ENCODE measurements at regions not wholly inside any gene's neighbourhood (a gene's known extent, or its start where the extent isn't known, plus 50 kb on each side); places are given as distances from the start of the nearest gene placed in this dataset.

GRCh38 chr5:107313098-107313497 lies 357.6 kb downstream of the EFNA5 start:
- POLR2A ChIA-PET, result no interaction called here
- 88% methylated on average over 3 of the region's 3 CpGs for WGBS (ENCODE audit: low lambda C conversion rate)
- peaks cover 0 to 4% of the 10 kb centered on the region in 2 experiments; a peak in 1 of 4 replicates for H3K4me1 ChIP-seq (ENCODE audit: control insufficient read depth in 1 of 2, insufficient read depth in 2 of 2, low read depth in 1 of 2, low read length in 1 of 2)
- H3K9ac ChIP-seq, result no peak overlapping the region
- H3K9me2 ChIP-seq, result no peaks in the 10 kb centered on the region
- H3K27me3 ChIP-seq (ENCODE audit: insufficient read depth), result no peaks in the 10 kb centered on the region
- no peak overlapping the region for H3K4me3 ChIP-seq (ENCODE audit: low read depth in 2 of 2, low read length in 1 of 2)
- no peak overlapping the region for H3K27ac ChIP-seq (ENCODE audit: low read depth in 2 of 2, low read length in 1 of 2)
- H3K4me2 ChIP-seq, result no peak overlapping the region
- TF ChIP-seq MEF2A (IDR thresholded peaks at IDR 0.05; ENCODE audit: borderline replicate concordance, low read depth) (no peak), CHD2 (IDR thresholded peaks at IDR 0.05; ENCODE audit: low read length, partially characterized antibody) (no peak), FOSL2 (IDR thresholded peaks at IDR 0.05; ENCODE audit: borderline replicate concordance, low read depth) (no peak), POLR2AphosphoS5 (IDR thresholded peaks at IDR 0.05; ENCODE audit: low read depth, low read length) (no peak), ELF1 (IDR thresholded peaks at IDR 0.05) (no peak), IRF3 (IDR thresholded peaks at IDR 0.05; ENCODE audit: low read depth, low read length) (no peak)
- no peak overlapping the region for H2AFZ ChIP-seq (ENCODE audit: low read depth)
- H3K9me3 ChIP-seq, result no peaks in the 10 kb centered on the region
- H3K79me2 ChIP-seq (ENCODE audit: insufficient read depth), result no peaks in the 10 kb centered on the region
- no peaks in the 10 kb centered on the region for H3K36me3 ChIP-seq (replicated peaks in 1 of 2; ENCODE audit: control insufficient read depth in 1 of 2, insufficient read depth in 2 of 2, low read length in 1 of 2)
- DNase-seq, result no peak
- CTCF ChIA-PET, result no interaction called here
- no peaks in the 10 kb centered on the region for H4K20me1 ChIP-seq (ENCODE audit: insufficient read depth)
- no peaks in the 10 kb centered on the region for H3F3A ChIP-seq (replicated peaks; ENCODE audit: insufficient read depth)

GRCh38 chr5:107310181-107310580 lies 360.6 kb downstream of the EFNA5 start:
- Histone ChIP-seq H3K4me1 (ENCODE audit: control insufficient read depth in 1 of 2, insufficient read depth in 2 of 2, low read depth in 1 of 2, low read length in 1 of 2) (peaks cover 0 to 4% of the 10 kb centered on the region in 2 experiments; a peak in 1 of 4 replicates), H3K36me3 (replicated peaks in 1 of 2; ENCODE audit: control insufficient read depth in 1 of 2, insufficient read depth in 2 of 2, low read length in 1 of 2) (no peaks in the 10 kb centered on the region), H3K9me3 (no peaks in the 10 kb centered on the region), H3F3A (replicated peaks; ENCODE audit: insufficient read depth) (no peaks in the 10 kb centered on the region), H3K4me3 (ENCODE audit: low read depth in 2 of 2, low read length in 1 of 2) (no peak overlapping the region), H3K79me2 (ENCODE audit: insufficient read depth) (no peaks in the 10 kb centered on the region), H3K9ac (no peak overlapping the region), H3K9me2 (no peaks in the 10 kb centered on the region), H4K20me1 (ENCODE audit: insufficient read depth) (no peaks in the 10 kb centered on the region), H3K4me2 (no peak overlapping the region), H3K27me3 (ENCODE audit: insufficient read depth) (no peaks in the 10 kb centered on the region), H3K27ac (ENCODE audit: low read depth in 2 of 2, low read length in 1 of 2) (no peak overlapping the region), H2AFZ (ENCODE audit: low read depth) (no peak overlapping the region)
- CTCF ChIA-PET, result no interaction called here
- POLR2A ChIA-PET, result no interaction called here
- WGBS (ENCODE audit: low lambda C conversion rate), result 62% methylated on average over 1 of the region's 1 CpG
- no peak for DNase-seq
- TF ChIP-seq MAX (IDR thresholded peaks at IDR 0.05; ENCODE audit: low read depth) (no peak), FOXM1 (IDR thresholded peaks at IDR 0.05; ENCODE audit: low read depth) (no peak), FOXJ3 (CRISPR knock-in tag; IDR thresholded peaks at IDR 0.05) (no peak), RCOR1 (IDR thresholded peaks at IDR 0.05; ENCODE audit: low read length) (no peak), SMC3 (IDR thresholded peaks at IDR 0.05; ENCODE audit: low read depth, low read length) (no peak), NRF1 (IDR thresholded peaks at IDR 0.05; ENCODE audit: low read depth, low read length) (no peak), RFX5 (IDR thresholded peaks at IDR 0.05; ENCODE audit: low read length) (no peak), USF1 (IDR thresholded peaks at IDR 0.05; ENCODE audit: borderline replicate concordance, low read depth) (no peak)
